GM23248 (cell line): ENCODE measurements at regions not wholly inside any gene's neighbourhood (a gene's known extent, or its start where the extent isn't known, plus 50 kb on each side); places are given as distances from the start of the nearest gene placed in this dataset.

Experiments
- EZH2 ChIP-seq: fragments of 200-600 bp; sonication (generic); IDR thresholded peaks from 2 replicates; pipeline ENCODE4 v1.6.1; 2018; ENCODE audit warnings: antibody characterized with exemption, mild to moderate bottlenecking; ENCODE audit not compliant: insufficient read depth, poor library complexity, severe bottlenecking
- EZH2phosphoT487 ChIP-seq: fragments of 200-600 bp; sonication (generic); IDR thresholded peaks from 2 replicates; pipeline ENCODE4 v1.6.1; 2018; ENCODE audit warnings: antibody characterized with exemption, moderate library complexity, mild to moderate bottlenecking, low read depth; ENCODE audit not compliant: insufficient read depth

GRCh38 chr18:27666016-27666415 is 480.9 kb upstream of the CHST9 start:
- TF ChIP-seq EZH2phosphoT487 (no peak), EZH2 (no peak)
